OCI-LY1 (cell line): ENCODE measurements at regions not wholly inside any gene's neighbourhood (a gene's known extent, or its start where the extent isn't known, plus 50 kb on each side); places are given as distances from the start of the nearest gene placed in this dataset.
"Not testable (repeated sequence)": the region's sequence is repeated elsewhere in the genome, so short reads cannot be mapped to it uniquely, and the experiment has no call there.

Experiments
- H2AFZ ChIP-seq: fragments of 200-600 bp; sonication (generic), shearing (Covaris generic); 2 replicates; pipeline ENCODE4 v1.6.0; 2014; ENCODE audit warnings: antibody characterized with exemption, mild to moderate bottlenecking, low read length
- H3F3A ChIP-seq: fragments of 200-600 bp; sonication (generic), shearing (Covaris generic); 2 replicates; pipeline ENCODE4 v1.6.0; 2014; ENCODE audit warnings: mild to moderate bottlenecking, antibody characterized with exemption, low read length, moderate library complexity; ENCODE audit not compliant: insufficient read depth
- H3K27ac ChIP-seq: fragments of 200-600 bp; sonication (generic); 2 replicates; pipeline ENCODE4 v1.5.1; 2014; ENCODE audit warnings: low read length, mixed run types, mild to moderate bottlenecking, low read depth; ENCODE audit not compliant: poor library complexity, severe bottlenecking
- H3K27me3 ChIP-seq: fragments of 200-600 bp; sonication (generic); 2 replicates; pipeline ENCODE4 v1.6.0; 2014; ENCODE audit warnings: antibody characterized with exemption, mild to moderate bottlenecking, low read length, moderate library complexity; ENCODE audit not compliant: insufficient read depth
- H3K36me3 ChIP-seq: fragments of 200-600 bp; sonication (generic); 2 replicates; pipeline ENCODE4 v1.6.1; 2014; ENCODE audit warnings: mild to moderate bottlenecking, antibody characterized with exemption, low read length, moderate library complexity, mixed read lengths; ENCODE audit not compliant: insufficient read depth
- H3K4me1 ChIP-seq: fragments of 200-600 bp; sonication (generic); 2 replicates; pipeline ENCODE4 v1.5.1; 2014; ENCODE audit warnings: mild to moderate bottlenecking, low read length, moderate library complexity; ENCODE audit not compliant: insufficient read depth, severe bottlenecking
- H3K4me2 ChIP-seq: fragments of 200-600 bp; sonication (generic), shearing (Covaris generic); 2 replicates; pipeline ENCODE4 v1.6.1; 2014; ENCODE audit warnings: low read length
- H3K4me3 ChIP-seq: fragments of 200-600 bp; sonication (generic); 2 replicates; pipeline ENCODE4 v1.5.1; 2014; ENCODE audit warnings: low read length, low read depth, mild to moderate bottlenecking, mixed read lengths; ENCODE audit not compliant: poor library complexity, severe bottlenecking
- H3K79me2 ChIP-seq: fragments of 200-600 bp; shearing (Covaris generic); 2 replicates; pipeline ENCODE4 v1.6.1; 2016; ENCODE audit warnings: mixed run types, low read length, mixed read lengths; ENCODE audit not compliant: insufficient read depth
- H3K9ac ChIP-seq: fragments of 200-600 bp; sonication (generic), shearing (Covaris generic); 2 replicates; pipeline ENCODE4 v1.6.1; 2014; ENCODE audit warnings: mild to moderate bottlenecking, low read length, mixed read lengths
- H3K9me2 ChIP-seq: fragments of 200-600 bp; sonication (generic), shearing (Covaris generic); 2 replicates; pipeline ENCODE4 v1.6.1; 2014; ENCODE audit warnings: low read depth, mild to moderate bottlenecking, low read length, mixed read lengths
- H3K9me3 ChIP-seq: fragments of 200-600 bp; shearing (Covaris generic); 2 replicates; pipeline ENCODE4 v1.6.1; 2014; ENCODE audit warnings: low read length, mixed read lengths
- H4K20me1 ChIP-seq: fragments of 200-600 bp; sonication (generic), shearing (Covaris generic); 2 replicates; pipeline ENCODE4 v1.6.0; 2016; ENCODE audit warnings: mild to moderate bottlenecking, low read length; ENCODE audit not compliant: insufficient read depth

- not testable (repeated sequence) for H3K79me2 ChIP-seq, H3K36me3 ChIP-seq, H3K4me3 ChIP-seq, H2AFZ ChIP-seq, H3K4me2 ChIP-seq, H3K9me2 ChIP-seq, H3K9ac ChIP-seq, H3F3A ChIP-seq, H3K4me1 ChIP-seq, H3K27me3 ChIP-seq, H4K20me1 ChIP-seq, H3K27ac ChIP-seq, H3K9me3 ChIP-seq
Observed at GRCh38 chr2:111402450-111402849, 281.7 kb downstream of the BCL2L11 start.

- H2AFZ ChIP-seq, H3F3A ChIP-seq, H3K9me2 ChIP-seq, H4K20me1 ChIP-seq, H3K4me3 ChIP-seq, H3K27ac ChIP-seq, H3K36me3 ChIP-seq, H3K4me2 ChIP-seq, H3K9ac ChIP-seq, H3K4me1 ChIP-seq, H3K27me3 ChIP-seq, H3K9me3 ChIP-seq, H3K79me2 ChIP-seq: not testable (repeated sequence)
Observed at GRCh38 chr2:111403287-111403686, 282.6 kb downstream of the BCL2L11 start.

GRCh38 chr2:111406616-111407015 lies 285.9 kb downstream of the BCL2L11 start:
- H3K27ac ChIP-seq, H3K4me2 ChIP-seq, H3K79me2 ChIP-seq, H3K36me3 ChIP-seq, H3F3A ChIP-seq, H3K9me2 ChIP-seq, H3K4me3 ChIP-seq, H3K9me3 ChIP-seq, H2AFZ ChIP-seq, H4K20me1 ChIP-seq, H3K27me3 ChIP-seq, H3K4me1 ChIP-seq, H3K9ac ChIP-seq: not testable (repeated sequence)

GRCh38 chr2:111407632-111408194 lies 287.0 kb downstream of the BCL2L11 start:
- H3K4me1 ChIP-seq, H2AFZ ChIP-seq, H3K27ac ChIP-seq: not testable (repeated sequence)

GRCh38 chr2:111410868-111411406 lies 290.2 kb downstream of the BCL2L11 start:
- H3K4me2 ChIP-seq, H3K27me3 ChIP-seq, H3K9ac ChIP-seq, H4K20me1 ChIP-seq, H2AFZ ChIP-seq, H3K9me2 ChIP-seq, H3F3A ChIP-seq, H3K36me3 ChIP-seq, H3K4me3 ChIP-seq, H3K27ac ChIP-seq, H3K9me3 ChIP-seq, H3K79me2 ChIP-seq: not testable (repeated sequence)
- H3K4me1 ChIP-seq, result peaks cover 12% of the 10 kb centered on the region

More at GRCh38 chr2:111407632-111408194, 287.0 kb downstream of the BCL2L11 start:
- not testable (repeated sequence) for H3K27me3 ChIP-seq, H3K79me2 ChIP-seq, H4K20me1 ChIP-seq, H3K36me3 ChIP-seq, H3K9ac ChIP-seq, H3K9me2 ChIP-seq, H3K9me3 ChIP-seq, H3K4me3 ChIP-seq, H3F3A ChIP-seq, H3K4me2 ChIP-seq

- not testable (repeated sequence) for H3F3A ChIP-seq, H3K79me2 ChIP-seq, H3K9me3 ChIP-seq, H4K20me1 ChIP-seq, H3K9me2 ChIP-seq, H2AFZ ChIP-seq, H3K27me3 ChIP-seq, H3K27ac ChIP-seq, H3K4me2 ChIP-seq, H3K9ac ChIP-seq, H3K36me3 ChIP-seq, H3K4me3 ChIP-seq
- H3K4me1 ChIP-seq, result peaks cover 12% of the 10 kb centered on the region
Observed at GRCh38 chr2:111411867-111412681, 291.4 kb downstream of the BCL2L11 start.

GRCh38 chr2:111412841-111413650 lies 292.3 kb downstream of the BCL2L11 start:
- H3K9me2 ChIP-seq, H3K36me3 ChIP-seq, H3K4me2 ChIP-seq, H4K20me1 ChIP-seq, H2AFZ ChIP-seq, H3K27ac ChIP-seq, H3K4me3 ChIP-seq, H3K9me3 ChIP-seq, H3K9ac ChIP-seq, H3F3A ChIP-seq, H3K79me2 ChIP-seq, H3K27me3 ChIP-seq: not testable (repeated sequence)
- H3K4me1 ChIP-seq, result peaks cover 18% of the 10 kb centered on the region
